GM12874 (cell line): ENCODE measurements at regions not wholly inside any gene's neighbourhood (a gene's known extent, or its start where the extent isn't known, plus 50 kb on each side); places are given as distances from the start of the nearest gene placed in this dataset.

Experiments
- TF ChIP-seq, protein P1 (sequence below): IDR thresholded peaks from 2 replicates; pipeline ENCODE4 v1.5.1; 2011; ENCODE audit warnings: low read depth, mild to moderate bottlenecking, control low read depth, low read length, moderate library complexity; ENCODE audit not compliant: insufficient read depth

DNA sequence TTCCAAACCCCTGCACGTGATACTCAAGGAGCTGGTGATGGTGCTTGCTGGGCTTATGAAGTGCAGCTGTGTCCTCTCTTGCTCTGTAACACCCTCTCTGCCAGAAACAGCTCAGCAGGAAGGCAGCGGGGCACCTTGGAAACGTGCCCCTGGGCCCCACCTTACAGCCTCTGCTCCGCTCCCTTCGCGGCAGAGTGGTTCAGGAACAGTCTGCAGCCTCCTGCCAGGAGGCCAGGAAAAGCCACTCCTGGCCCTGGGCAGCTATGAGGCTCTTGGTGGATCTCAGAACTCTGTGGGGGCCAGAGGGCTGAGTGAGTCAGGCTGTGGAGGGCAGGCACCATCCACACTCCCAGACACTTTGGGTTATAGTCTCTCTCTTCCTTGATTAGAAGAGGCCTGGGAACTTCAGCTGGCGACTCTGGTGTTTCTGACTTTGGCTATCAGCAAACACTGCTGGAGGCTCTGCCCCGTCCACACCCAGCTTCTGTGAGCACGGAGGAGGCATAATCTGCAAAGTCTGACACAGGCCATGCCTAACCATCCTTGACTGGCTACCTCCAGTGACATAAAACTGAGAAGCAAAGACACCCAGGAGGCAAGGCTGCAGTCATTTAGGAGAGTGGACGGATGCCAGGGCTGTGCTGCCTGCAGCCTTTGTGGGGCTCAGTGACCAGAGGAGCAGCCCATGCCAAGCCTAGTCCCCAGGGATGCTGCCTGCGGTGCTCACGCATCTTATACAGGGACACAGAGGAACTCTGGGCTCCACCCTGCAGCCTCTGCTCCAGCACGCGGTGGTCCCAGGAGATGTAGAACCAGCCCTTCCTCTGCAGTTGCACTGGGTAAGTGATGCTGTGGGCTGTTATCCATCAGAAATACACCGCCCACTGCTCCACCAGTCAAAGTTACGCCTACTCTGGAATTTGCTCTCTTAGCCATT lies 65.3 kb downstream of the METRNL start:
- TF ChIP-seq, protein P1, sequence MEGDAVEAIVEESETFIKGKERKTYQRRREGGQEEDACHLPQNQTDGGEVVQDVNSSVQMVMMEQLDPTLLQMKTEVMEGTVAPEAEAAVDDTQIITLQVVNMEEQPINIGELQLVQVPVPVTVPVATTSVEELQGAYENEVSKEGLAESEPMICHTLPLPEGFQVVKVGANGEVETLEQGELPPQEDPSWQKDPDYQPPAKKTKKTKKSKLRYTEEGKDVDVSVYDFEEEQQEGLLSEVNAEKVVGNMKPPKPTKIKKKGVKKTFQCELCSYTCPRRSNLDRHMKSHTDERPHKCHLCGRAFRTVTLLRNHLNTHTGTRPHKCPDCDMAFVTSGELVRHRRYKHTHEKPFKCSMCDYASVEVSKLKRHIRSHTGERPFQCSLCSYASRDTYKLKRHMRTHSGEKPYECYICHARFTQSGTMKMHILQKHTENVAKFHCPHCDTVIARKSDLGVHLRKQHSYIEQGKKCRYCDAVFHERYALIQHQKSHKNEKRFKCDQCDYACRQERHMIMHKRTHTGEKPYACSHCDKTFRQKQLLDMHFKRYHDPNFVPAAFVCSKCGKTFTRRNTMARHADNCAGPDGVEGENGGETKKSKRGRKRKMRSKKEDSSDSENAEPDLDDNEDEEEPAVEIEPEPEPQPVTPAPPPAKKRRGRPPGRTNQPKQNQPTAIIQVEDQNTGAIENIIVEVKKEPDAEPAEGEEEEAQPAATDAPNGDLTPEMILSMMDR, result no peak

DNA sequence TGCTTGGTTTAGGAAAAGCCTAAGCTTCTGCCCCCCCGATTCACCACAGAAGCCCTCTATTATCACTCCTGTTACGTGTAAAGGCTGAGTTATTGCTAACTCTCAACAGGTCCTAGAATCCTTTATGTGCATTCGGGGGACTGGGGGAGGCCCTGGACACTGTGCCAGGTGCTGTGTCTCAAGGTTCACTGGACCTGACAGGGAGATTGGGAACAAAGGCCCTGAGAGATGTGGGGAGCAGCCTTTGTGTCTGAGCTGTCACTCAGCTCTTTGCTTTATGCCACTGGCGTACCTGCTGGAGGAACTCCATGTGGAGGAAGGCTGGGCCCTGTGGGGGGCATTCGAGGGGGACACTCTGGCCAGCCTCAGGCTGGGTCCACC lies 65.9 kb downstream of the METRNL start:
- TF ChIP-seq, protein P1, result no peak

DNA sequence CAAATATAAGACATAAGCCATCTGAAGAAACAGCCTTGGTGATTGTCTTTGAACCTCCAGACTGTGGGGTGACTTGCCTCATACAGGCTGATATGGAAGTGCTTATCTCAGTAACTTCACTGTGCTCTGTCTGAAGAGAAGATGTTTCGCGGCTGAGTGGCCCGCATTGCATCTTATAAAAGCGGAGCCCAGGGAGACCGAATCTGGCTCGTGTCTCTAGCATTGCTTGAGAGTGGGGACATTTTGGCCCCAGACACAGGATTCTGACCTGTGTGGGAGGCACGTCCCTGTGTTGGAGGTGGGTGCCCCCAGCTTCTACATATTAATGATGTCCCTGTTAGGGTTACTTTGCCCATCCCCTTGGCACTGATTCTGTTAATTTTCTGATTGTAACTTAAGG lies 66.4 kb downstream of the METRNL start:
- TF ChIP-seq, protein P1, result no peak

DNA sequence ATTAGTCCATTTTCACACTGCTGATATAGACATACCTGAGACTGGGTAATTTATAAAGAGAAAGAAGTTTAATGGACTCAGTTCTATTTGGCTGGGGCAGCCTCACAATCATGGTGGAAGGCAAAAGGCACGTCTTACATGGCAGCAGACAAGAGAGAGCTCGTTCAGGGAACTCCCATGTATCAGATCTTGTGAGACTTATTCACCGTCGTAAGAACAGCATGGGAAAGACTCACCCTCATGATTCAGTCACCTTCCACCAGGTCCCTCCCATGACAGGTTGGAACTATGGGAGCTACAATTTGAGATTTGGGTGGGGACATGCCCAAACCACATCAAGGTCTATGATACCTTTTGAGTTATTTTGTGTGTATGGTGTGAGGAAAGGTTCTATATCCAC lies 66.9 kb downstream of the METRNL start:
- TF ChIP-seq, protein P1, result no peak

DNA sequence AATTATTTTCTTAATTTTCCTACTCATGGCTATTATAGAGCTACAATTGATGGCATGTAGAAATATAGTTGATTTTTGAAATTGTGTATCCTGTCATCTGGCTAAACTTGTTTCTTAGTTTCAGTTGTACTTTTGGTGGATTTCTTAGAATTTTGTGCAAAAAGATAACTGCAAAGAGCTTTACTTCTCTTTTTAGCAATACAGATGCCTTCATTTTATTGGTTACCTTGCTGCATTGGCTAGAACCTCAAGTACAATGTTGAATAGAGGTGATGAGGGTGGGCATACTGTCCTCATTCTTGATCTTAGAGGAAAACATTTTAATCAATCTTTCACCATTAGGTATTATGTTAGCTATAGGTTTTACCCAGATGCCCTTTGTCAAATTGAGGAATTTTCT lies 67.9 kb downstream of the METRNL start:
- TF ChIP-seq, protein P1, result no peak

DNA sequence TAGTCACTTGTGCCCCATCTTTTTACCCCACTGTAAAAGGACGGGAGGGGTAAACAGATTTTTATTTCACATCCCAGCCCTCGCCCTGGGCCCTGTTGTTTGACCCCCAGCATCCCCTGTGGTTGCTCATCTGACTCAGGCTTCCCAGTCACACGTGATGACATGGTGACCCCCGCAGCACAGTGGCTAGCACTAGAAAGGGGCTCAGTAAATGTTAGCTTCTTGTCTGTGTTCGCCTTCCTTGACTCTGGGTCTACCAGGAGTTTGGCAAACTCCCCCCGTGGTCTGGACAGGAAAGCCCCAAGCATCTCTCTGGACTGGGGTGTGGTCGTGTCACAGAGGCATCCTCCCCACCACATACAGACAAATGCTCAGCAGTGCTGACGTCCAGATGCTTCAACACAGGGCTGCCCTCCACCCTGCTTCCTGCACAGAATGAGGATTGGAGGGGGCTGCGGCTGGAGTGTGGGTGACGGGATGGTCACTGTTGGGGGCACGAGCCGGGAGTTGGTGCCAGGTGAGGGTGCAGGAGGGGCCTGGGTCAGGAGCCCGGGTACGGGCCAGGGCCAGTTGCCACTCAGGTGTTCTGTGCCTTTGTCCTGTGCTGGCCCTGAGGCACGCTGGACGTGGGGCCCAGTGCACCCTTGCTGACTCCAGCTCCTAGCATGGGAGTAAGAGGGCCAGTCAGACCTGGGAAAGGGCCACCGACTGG lies 69.1 kb downstream of the METRNL start:
- TF ChIP-seq, protein P1, result no peak

DNA sequence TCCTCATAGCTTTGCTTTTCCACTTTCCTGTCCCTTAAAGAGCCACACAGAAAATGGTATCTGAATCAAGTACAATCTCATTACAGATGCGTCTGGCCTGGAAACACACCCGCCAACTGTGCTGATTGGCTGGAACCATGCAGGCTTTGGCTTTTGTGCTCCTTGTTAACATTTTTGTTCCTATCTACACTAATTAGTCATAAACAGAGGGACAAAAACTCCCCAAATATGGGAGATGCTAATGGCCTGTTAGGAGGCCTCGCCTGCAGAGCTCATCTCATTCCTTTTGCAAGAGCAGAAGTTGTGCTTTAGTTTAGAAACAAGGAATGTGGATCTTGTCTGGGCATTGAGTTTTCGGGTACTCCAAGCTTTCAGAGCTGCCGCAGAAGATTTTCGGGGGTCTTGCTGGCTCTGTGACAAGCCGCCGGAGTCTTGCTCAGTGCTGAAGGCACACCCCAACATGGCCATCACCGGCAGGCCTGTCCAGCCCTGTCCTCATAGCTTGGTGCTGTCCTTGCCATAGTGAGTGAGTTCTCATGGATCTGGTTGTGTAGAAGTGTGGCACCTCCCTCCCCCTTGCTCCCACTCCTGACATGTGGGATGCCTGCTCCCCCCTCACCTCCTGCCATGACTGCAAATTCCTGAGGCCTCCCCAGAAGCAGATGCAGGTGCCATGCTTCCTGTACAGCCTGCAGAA lies 69.8 kb downstream of the METRNL start:
- TF ChIP-seq, protein P1, result no peak
